H9 (cell line): ENCODE measurements at regions not wholly inside any gene's neighbourhood (a gene's known extent, or its start where the extent isn't known, plus 50 kb on each side); places are given as distances from the start of the nearest gene placed in this dataset.

Experiments
- DNase-seq: peaks from one replicate; pipeline ENCODE4 v3.0.0-alpha.2; 2017
- H2AFZ ChIP-seq: one replicate; pipeline ENCODE4 v1.6.1; 2013; ENCODE audit warnings: mild to moderate bottlenecking, low read length, control low read depth, moderate library complexity
- H2AK5ac ChIP-seq: 2 replicates; pipeline ENCODE4 v1.6.1; 2013; ENCODE audit warnings: low read length, control low read depth, mixed read lengths; ENCODE audit not compliant: insufficient read length
- H2BK120ac ChIP-seq: one replicate; pipeline ENCODE4 v1.6.1; 2013; ENCODE audit warnings: low read depth, mild to moderate bottlenecking, low read length, control low read depth, inconsistent platforms; ENCODE audit not compliant: poor library complexity, severe bottlenecking
- H2BK12ac ChIP-seq: 2 replicates; pipeline ENCODE4 v1.6.1; 2013; ENCODE audit warnings: low read length, control low read depth, mixed read lengths, low read depth; ENCODE audit not compliant: insufficient read length
- H2BK15ac ChIP-seq: 2 replicates; pipeline ENCODE4 v1.6.1; 2013; ENCODE audit warnings: low read depth, low read length, control low read depth
- H2BK20ac ChIP-seq: one replicate; pipeline ENCODE4 v1.6.1; 2013; ENCODE audit warnings: low read depth, mild to moderate bottlenecking, low read length, control low read depth, inconsistent platforms; ENCODE audit not compliant: poor library complexity, severe bottlenecking
- H2BK5ac ChIP-seq: 2 replicates; pipeline ENCODE4 v1.6.1; 2013; ENCODE audit warnings: low read length, control low read depth, mixed read lengths; ENCODE audit not compliant: insufficient read length
- H3K14ac ChIP-seq: 2 replicates; pipeline ENCODE4 v1.6.1; 2013; ENCODE audit warnings: low read length, control low read depth; ENCODE audit not compliant: insufficient read depth
- H3K18ac ChIP-seq: 2 replicates; pipeline ENCODE4 v1.6.1; 2013; ENCODE audit warnings: low read depth, mild to moderate bottlenecking, mixed read lengths, low read length, control low read depth; ENCODE audit not compliant: insufficient read length
- H3K23ac ChIP-seq: 2 replicates; pipeline ENCODE4 v1.6.1; 2013; ENCODE audit warnings: low read length, control low read depth, mixed read lengths, low read depth; ENCODE audit not compliant: insufficient read length
- H3K23me2 ChIP-seq: 2 replicates; pipeline ENCODE4 v1.6.1; 2013; ENCODE audit warnings: low read depth, mild to moderate bottlenecking, mixed read lengths, low read length, control low read depth; ENCODE audit not compliant: insufficient read length, poor library complexity, severe bottlenecking
- H3K27ac ChIP-seq: 2 replicates; pipeline ENCODE4 v1.5.1; 2013; ENCODE audit warnings: low read length, control low read depth, mixed read lengths, low read depth; ENCODE audit not compliant: insufficient read length
- H3K27me3 ChIP-seq: 2 replicates; pipeline ENCODE4 v1.6.1; 2013; ENCODE audit warnings: low read length, control low read depth, inconsistent platforms; ENCODE audit not compliant: insufficient read depth
- H3K4ac ChIP-seq: 2 replicates; pipeline ENCODE4 v1.6.1; 2013; ENCODE audit warnings: low read depth, mild to moderate bottlenecking, control low read depth, inconsistent platforms, low read length, moderate library complexity
- H3K4me1 ChIP-seq: 2 replicates; pipeline ENCODE4 v1.6.1; 2013; ENCODE audit warnings: low read length, control low read depth, inconsistent platforms; ENCODE audit not compliant: insufficient read depth
- H3K4me2 ChIP-seq: 2 replicates; pipeline ENCODE4 v1.6.1; 2013; ENCODE audit warnings: low read length, control low read depth, mixed read lengths; ENCODE audit not compliant: insufficient read length, insufficient read depth
- H3K56ac ChIP-seq: 2 replicates; pipeline ENCODE4 v1.6.1; 2013; ENCODE audit warnings: low read depth, mild to moderate bottlenecking, mixed read lengths, low read length, control low read depth; ENCODE audit not compliant: insufficient read length
- H3K79me1 ChIP-seq: 2 replicates; pipeline ENCODE4 v1.6.1; 2013; ENCODE audit warnings: low read depth, mild to moderate bottlenecking, moderate library complexity, low read length, control low read depth, inconsistent platforms; ENCODE audit not compliant: insufficient read depth, poor library complexity, severe bottlenecking
- H3K79me2 ChIP-seq: 2 replicates; pipeline ENCODE4 v1.6.1; 2013; ENCODE audit warnings: low read length, control low read depth, inconsistent platforms; ENCODE audit not compliant: insufficient read depth
- H3K9ac ChIP-seq: 2 replicates; pipeline ENCODE4 v1.6.1; 2013; ENCODE audit warnings: low read length, control low read depth, mixed read lengths; ENCODE audit not compliant: insufficient read length; ENCODE audit errors: extremely low read depth
- H3K9me3 ChIP-seq: one replicate; pipeline ENCODE4 v1.6.1; 2013; ENCODE audit warnings: low read depth, low read length, inconsistent platforms; ENCODE audit not compliant: control insufficient read depth
- H3T11ph ChIP-seq: one replicate; pipeline ENCODE4 v1.6.1; 2013; ENCODE audit warnings: mild to moderate bottlenecking, low read length, control low read depth, inconsistent platforms
- H4K20me1 ChIP-seq: one replicate; pipeline ENCODE4 v1.6.1; 2013; ENCODE audit not compliant: control insufficient read depth, insufficient read length, insufficient read depth
- H4K5ac ChIP-seq: 2 replicates; pipeline ENCODE4 v1.6.1; 2013; ENCODE audit warnings: low read depth, mild to moderate bottlenecking, mixed read lengths, low read length, control low read depth; ENCODE audit not compliant: insufficient read length
- H4K8ac ChIP-seq: replicated peaks from 2 replicates; pipeline ENCODE4 v1.6.1; 2013; ENCODE audit warnings: low read length, control low read depth, mixed read lengths, low read depth; ENCODE audit not compliant: insufficient read length
- H4K91ac ChIP-seq: 2 replicates; pipeline ENCODE4 v1.6.1; 2013; ENCODE audit warnings: low read depth, mild to moderate bottlenecking, moderate library complexity, mixed read lengths, low read length, control low read depth; ENCODE audit not compliant: insufficient read length
- H3K27ac Mint-ChIP-seq, 3 experiments: 2 replicates in 2 of 3; 3 replicates in 1 of 3; pipeline ENCODE4 v1.8.0; 2020 to 2021; ENCODE audit warnings: mixed read lengths in 3 of 3, mild to moderate bottlenecking in 1 of 3, moderate library complexity in 1 of 3
- H3K27me3 Mint-ChIP-seq: 2 replicates; pipeline ENCODE4 v1.8.0; 2021; ENCODE audit warnings: low read depth, mild to moderate bottlenecking, moderate library complexity, mixed read lengths
- H3K36me3 Mint-ChIP-seq, 3 experiments: 2 replicates in 2 of 3; 3 replicates in 1 of 3; pipeline ENCODE4 v1.8.0; 2020 to 2021; ENCODE audit warnings: low read depth in 3 of 3, mixed read lengths in 3 of 3; ENCODE audit not compliant: insufficient read depth in 1 of 3
- H3K4me1 Mint-ChIP-seq, 2 experiments: 2 replicates each; pipeline ENCODE4 v1.8.0; 2020; ENCODE audit warnings: mixed read lengths in 2 of 2
- H3K4me3 Mint-ChIP-seq, 2 experiments: 2 replicates in 1 of 2; 3 replicates in 1 of 2; pipeline ENCODE4 v1.8.0; 2020 to 2021; ENCODE audit warnings: mild to moderate bottlenecking in 2 of 2, mixed read lengths in 2 of 2, moderate library complexity in 1 of 2
- H3K9me3 Mint-ChIP-seq, 2 experiments: 2 replicates in 1 of 2; 3 replicates in 1 of 2; pipeline ENCODE4 v1.8.0; 2020; ENCODE audit warnings: mild to moderate bottlenecking in 2 of 2, mixed read lengths in 2 of 2, moderate library complexity in 1 of 2
- CTCF ChIP-seq: fragments of 200-600 bp; sonication (generic); conservative IDR thresholded peaks from 3 replicates; pipeline ENCODE4 v1.8.0; 2021; ENCODE audit warnings: antibody characterized with exemption, mild to moderate bottlenecking
- WGBS: extraction: QIAGEN DNeasy Blood & Tissue Kit; methylation state at CpG from one replicate; pipeline ENCODE4 v1.1.7; 2013; ENCODE audit warnings: missing lambda C conversion rate, low lambda C conversion rate, mixed read lengths; ENCODE audit not compliant: insufficient read length; ENCODE audit errors: extremely low coverage; 5-methylcytosine and 5-hydroxymethylcytosine counted together

- no peak overlapping the region for H3K27ac ChIP-seq
- no peak overlapping the region for H4K5ac ChIP-seq
- Mint-ChIP-seq H3K27me3 (no peaks in the 10 kb centered on the region; the same call in 1 of the 2 replicates), H3K36me3 (no peaks in the 10 kb centered on the region; a peak in 1 of 7 replicates), H3K27ac (no peak overlapping the region; a peak in 1 of 7 replicates), H3K9me3 (0 out of 5 replicates have a peak, but pooled peaks cover 0 to 3% of the 10 kb centered on the region in 2 experiments), H3K4me3 (no peak overlapping the region), H3K4me1 (no peaks in the 10 kb centered on the region)
- no peaks in the 10 kb centered on the region for H3K9me3 ChIP-seq
- no peak overlapping the region for H2AFZ ChIP-seq
- H3K27me3 ChIP-seq = no peaks in the 10 kb centered on the region
- no peak overlapping the region for H4K91ac ChIP-seq
- H3K4me1 ChIP-seq = no peaks in the 10 kb centered on the region
- no peak overlapping the region for H2BK15ac ChIP-seq
- no peak overlapping the region for H2BK120ac ChIP-seq
- H3K56ac ChIP-seq = no peak overlapping the region
- H3T11ph ChIP-seq = no peak overlapping the region
- no peaks in the 10 kb centered on the region for H3K79me2 ChIP-seq
- no peak overlapping the region for H3K9ac ChIP-seq
- no peak overlapping the region for H3K18ac ChIP-seq
- 100% methylated on average over 1 of the region's 4 CpGs for WGBS
- no peaks in the 10 kb centered on the region for H4K20me1 ChIP-seq
- H2AK5ac ChIP-seq = no peak overlapping the region
- no peak overlapping the region for H2BK5ac ChIP-seq
- H3K79me1 ChIP-seq = no peaks in the 10 kb centered on the region
- no peak overlapping the region for H4K8ac ChIP-seq
- no peak overlapping the region for H3K23ac ChIP-seq
- no peak for DNase-seq
- no peak overlapping the region for H3K4ac ChIP-seq
- no peak overlapping the region for H2BK20ac ChIP-seq
- no peak overlapping the region for H2BK12ac ChIP-seq
- H3K23me2 ChIP-seq = no peaks in the 10 kb centered on the region
- no peak overlapping the region for H3K4me2 ChIP-seq
- no peak overlapping the region for H3K14ac ChIP-seq
- no peak for TF ChIP-seq CTCF
These were observed 216.2 kb upstream of the VEGFC start for GRCh38 chr4:177008836-177009501.
